ENCODE measurements at regions not wholly inside any gene's neighbourhood (a gene's known extent, or its start where the extent isn't known, plus 50 kb on each side); places are given as distances from the start of the nearest gene placed in this dataset.

DNA sequence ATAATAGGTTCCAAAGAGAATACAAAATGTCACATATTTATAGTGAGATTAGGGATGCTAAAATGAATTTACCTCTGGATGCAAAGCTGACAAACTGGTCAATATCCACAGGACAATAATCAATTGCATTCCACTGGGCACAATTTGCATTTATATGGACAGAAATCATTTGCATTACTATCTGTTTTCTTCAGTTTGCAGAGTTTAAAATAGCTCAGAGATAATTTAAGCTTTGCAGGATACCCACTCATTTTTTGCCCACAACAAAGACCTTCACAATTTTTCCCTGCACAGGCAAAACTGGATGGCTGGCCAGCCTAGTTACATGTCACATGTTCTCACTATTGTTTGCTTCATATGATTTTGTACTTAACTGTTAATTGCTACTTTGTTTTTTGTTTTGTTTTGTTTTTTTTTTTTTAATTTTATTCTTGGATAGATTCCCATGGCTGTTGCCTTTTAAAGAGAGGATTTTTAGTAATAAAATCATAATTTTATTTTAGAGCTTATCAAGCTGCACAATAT lies 483.5 kb downstream of the UTRN start:
- Histone ChIP-seq H3K9me3 (no peaks in the 10 kb centered on the region), H3K4me1 (ENCODE audit: control insufficient read depth in 1 of 2, low read depth in 2 of 2) (peaks cover 6 to 7% of the 10 kb centered on the region in 2 donors), H3K36me3 (no peaks in the 10 kb centered on the region), H3K4me3 (no peak overlapping the region), H3K27me3 (replicated peaks; ENCODE audit: insufficient read depth) (no peaks in the 10 kb centered on the region), H3K27ac (no peak overlapping the region)
- ATAC-seq (ENCODE audit: insufficient number of reproducible peaks, low FRiP score, low read depth) (no peak), DNase-seq (ENCODE audit: low spot score) (no peak)
- no peak for TF ChIP-seq CTCF (IDR thresholded peaks at IDR 0.05)

- TF ChIP-seq CTCF (IDR thresholded peaks at IDR 0.05) = no peak
- H3K27ac ChIP-seq = no peak overlapping the region
- DNase-seq (ENCODE audit: low spot score) (no peak), ATAC-seq (ENCODE audit: insufficient number of reproducible peaks, low FRiP score, low read depth) (no peak)
- H3K9me3 ChIP-seq = no peaks in the 10 kb centered on the region
- H3K4me1 ChIP-seq (ENCODE audit: control insufficient read depth in 1 of 2, low read depth in 2 of 2) = peaks cover 6 to 7% of the 10 kb centered on the region in 2 donors
- H3K36me3 ChIP-seq = no peaks in the 10 kb centered on the region
- no peak overlapping the region for H3K4me3 ChIP-seq
- no peaks in the 10 kb centered on the region for H3K27me3 ChIP-seq (replicated peaks; ENCODE audit: insufficient read depth)
Measured at GRCh38 chr6:144769142-144769541, 484.0 kb downstream of the UTRN start.

GRCh38 chr6:144776031-144776819 lies 491.1 kb downstream of the UTRN start:
- TF ChIP-seq CTCF (IDR thresholded peaks at IDR 0.05) = no peak
- Histone ChIP-seq H3K4me1 (ENCODE audit: control insufficient read depth in 1 of 2, low read depth in 2 of 2) (no peaks in the 10 kb centered on the region), H3K36me3 (no peaks in the 10 kb centered on the region)

DNA sequence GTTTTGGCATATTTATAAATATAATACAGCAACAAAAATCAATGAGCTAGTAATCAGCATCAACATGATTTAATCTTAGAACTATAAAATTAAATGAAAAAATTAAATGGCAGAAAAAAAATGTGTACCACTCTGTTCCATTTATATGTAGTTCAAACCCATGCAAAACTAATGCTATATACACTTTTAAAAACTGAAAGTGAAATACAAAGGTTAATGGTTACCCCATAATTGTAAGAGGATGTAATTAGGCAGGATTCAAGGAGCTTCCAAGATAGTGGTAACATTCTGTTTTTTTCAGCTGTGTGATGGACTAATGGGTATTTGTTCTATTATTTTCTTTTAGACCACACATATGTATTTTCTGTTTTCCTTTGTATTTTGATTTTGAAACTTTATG lies 492.1 kb downstream of the UTRN start:
- Histone ChIP-seq H3K9me3 (no peaks in the 10 kb centered on the region), H3K4me3 (no peak overlapping the region), H3K4me1 (ENCODE audit: control insufficient read depth in 1 of 2, low read depth in 2 of 2) (no peaks in the 10 kb centered on the region), H3K27ac (no peak overlapping the region), H3K27me3 (replicated peaks; ENCODE audit: insufficient read depth) (no peaks in the 10 kb centered on the region), H3K36me3 (no peaks in the 10 kb centered on the region)
- TF ChIP-seq CTCF (IDR thresholded peaks at IDR 0.05) = no peak
- no peak for ATAC-seq (ENCODE audit: insufficient number of reproducible peaks, low FRiP score, low read depth)
- no peak for DNase-seq (ENCODE audit: low spot score)

More at GRCh38 chr6:144776031-144776819, 491.1 kb downstream of the UTRN start:
- Histone ChIP-seq H3K27ac (no peak overlapping the region), H3K27me3 (replicated peaks; ENCODE audit: insufficient read depth) (no peaks in the 10 kb centered on the region), H3K9me3 (no peaks in the 10 kb centered on the region), H3K4me3 (no peak overlapping the region)
- ATAC-seq (ENCODE audit: insufficient number of reproducible peaks, low FRiP score, low read depth) (no peak), DNase-seq (ENCODE audit: low spot score) (no peak)

GRCh38 chr6:144778056-144778455 lies 492.9 kb downstream of the UTRN start:
- no peaks in the 10 kb centered on the region for H3K36me3 ChIP-seq
- no peak for TF ChIP-seq CTCF (IDR thresholded peaks at IDR 0.05)
- no peaks in the 10 kb centered on the region for H3K4me1 ChIP-seq (ENCODE audit: control insufficient read depth in 1 of 2, low read depth in 2 of 2)
- ATAC-seq (ENCODE audit: insufficient number of reproducible peaks, low FRiP score, low read depth) = no peak
- no peak overlapping the region for H3K27ac ChIP-seq
- DNase-seq (ENCODE audit: low spot score) = no peak
- H3K9me3 ChIP-seq = no peaks in the 10 kb centered on the region
- H3K27me3 ChIP-seq (replicated peaks; ENCODE audit: insufficient read depth) = no peaks in the 10 kb centered on the region
- no peak overlapping the region for H3K4me3 ChIP-seq
